Endodermal cell (in vitro differentiated cells): ENCODE measurements at regions not wholly inside any gene's neighbourhood (a gene's known extent, or its start where the extent isn't known, plus 50 kb on each side); places are given as distances from the start of the nearest gene placed in this dataset.

Experiments used
- DNase-seq: peaks from one replicate; pipeline ENCODE4 v3.0.0-alpha.2; 2017
- H3K27ac ChIP-seq: 2 replicates; pipeline ENCODE4 v1.5.1; 2013; ENCODE audit warnings: mild to moderate bottlenecking, low read depth, low read length, moderate library complexity
- H3K27me3 ChIP-seq: 2 replicates; pipeline ENCODE4 v1.6.1; 2013; ENCODE audit warnings: mild to moderate bottlenecking, low read length, moderate library complexity; ENCODE audit not compliant: insufficient read depth, control insufficient read depth, poor library complexity, severe bottlenecking
- H3K36me3 ChIP-seq: 2 replicates; pipeline ENCODE4 v1.7.0; 2013; ENCODE audit warnings: mild to moderate bottlenecking, low read length, moderate library complexity; ENCODE audit not compliant: control insufficient read depth, insufficient read depth
- H3K4me1 ChIP-seq: one replicate; pipeline ENCODE4 v1.7.0; 2013; ENCODE audit warnings: low read length; ENCODE audit not compliant: control insufficient read depth, insufficient read depth
- H3K4me3 ChIP-seq: 2 replicates; pipeline ENCODE4 v1.5.1; 2013; ENCODE audit warnings: mild to moderate bottlenecking, low read length, moderate library complexity
- H3K9ac ChIP-seq: 2 replicates; pipeline ENCODE4 v1.6.1; 2013; ENCODE audit warnings: mild to moderate bottlenecking, low read length, moderate library complexity; ENCODE audit not compliant: poor library complexity, severe bottlenecking; ENCODE audit errors: extremely low read depth
- H3K9me3 ChIP-seq: 2 replicates; pipeline ENCODE4 v1.6.1; 2013; ENCODE audit warnings: mild to moderate bottlenecking, low read length, moderate library complexity; ENCODE audit not compliant: control insufficient read depth
- H3K27ac Mint-ChIP-seq: 2 replicates; pipeline ENCODE4 v1.8.0; 2020; ENCODE audit warnings: mixed read lengths
- H3K27me3 Mint-ChIP-seq: 2 replicates; pipeline ENCODE4 v1.8.0; 2021; ENCODE audit warnings: mild to moderate bottlenecking, mixed read lengths; ENCODE audit not compliant: insufficient read depth
- H3K36me3 Mint-ChIP-seq: 2 replicates; pipeline ENCODE4 v1.8.0; 2020; ENCODE audit warnings: low read depth, mixed read lengths
- H3K4me1 Mint-ChIP-seq: 2 replicates; pipeline ENCODE4 v1.8.0; 2020; ENCODE audit warnings: mixed read lengths
- H3K4me3 Mint-ChIP-seq: 2 replicates; pipeline ENCODE4 v1.8.0; 2020; ENCODE audit warnings: mild to moderate bottlenecking, moderate library complexity, mixed read lengths
- H3K9me3 Mint-ChIP-seq: 2 replicates; pipeline ENCODE4 v1.8.0; 2020; ENCODE audit warnings: mild to moderate bottlenecking, mixed read lengths
- WGBS, 2 experiments: methylation state at CpG; one replicate each; pipeline versions ENCODE4 v1.1.5 to v1.1.7; 2013; ENCODE audit warnings: missing lambda C conversion rate in 2 of 2, mixed read lengths in 1 of 2; ENCODE audit not compliant: insufficient coverage in 1 of 2, insufficient read length in 1 of 2; 5-methylcytosine and 5-hydroxymethylcytosine counted together
- TF ChIP-seq, protein P1 (sequence below): fragments of 200-600 bp; sonication (generic); conservative IDR thresholded peaks from 2 replicates; pipeline ENCODE4 v1.5.0; 2021; ENCODE audit warnings: antibody characterized with exemption, mild to moderate bottlenecking

DNA sequence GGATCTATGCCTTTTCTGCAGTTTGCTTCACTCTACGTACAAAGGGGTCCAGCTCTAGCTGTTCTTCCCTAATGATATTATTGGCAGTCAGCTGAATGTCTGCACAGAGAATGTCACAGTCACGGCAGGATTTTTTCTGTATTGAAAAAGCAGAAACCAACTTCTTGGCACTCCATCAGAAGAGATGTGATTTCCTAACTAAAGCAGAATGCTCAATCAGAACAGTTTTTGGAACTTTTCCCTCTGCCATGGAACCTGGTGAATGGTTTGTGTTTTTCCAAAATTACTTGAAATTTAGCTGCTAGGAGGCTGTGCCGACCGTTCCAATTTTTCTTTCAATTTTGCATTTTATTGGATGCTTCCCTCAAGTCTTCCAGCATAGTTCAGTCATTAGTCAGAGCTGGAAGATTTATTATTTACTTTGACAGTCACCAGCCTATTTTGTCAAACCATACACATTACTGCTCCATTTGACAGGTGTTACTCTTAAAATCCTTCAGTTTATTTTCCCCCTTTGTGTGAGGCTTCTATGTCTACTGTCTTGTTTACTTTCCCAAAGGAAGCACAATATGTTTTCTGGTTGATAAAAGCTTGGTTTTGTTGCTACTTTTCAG is 259.6 kb upstream of the EPHA7 start:
- Mint-ChIP-seq H3K27me3 (no peaks in the 10 kb centered on the region), H3K27ac (no peak overlapping the region), H3K4me1 (no peaks in the 10 kb centered on the region), H3K36me3 (no peaks in the 10 kb centered on the region), H3K4me3 (no peak overlapping the region), H3K9me3 (no peaks in the 10 kb centered on the region)
- H3K4me1 ChIP-seq: no peaks in the 10 kb centered on the region
- no peak overlapping the region for H3K4me3 ChIP-seq
- DNase-seq: no peak
- no peaks in the 10 kb centered on the region for H3K9me3 ChIP-seq
- no peak overlapping the region for H3K27ac ChIP-seq
- H3K9ac ChIP-seq: no peak overlapping the region
- WGBS, 2 experiments: 86 to 93% methylated on average over 4 of the region's 4 CpGs
- TF ChIP-seq, protein P1, sequence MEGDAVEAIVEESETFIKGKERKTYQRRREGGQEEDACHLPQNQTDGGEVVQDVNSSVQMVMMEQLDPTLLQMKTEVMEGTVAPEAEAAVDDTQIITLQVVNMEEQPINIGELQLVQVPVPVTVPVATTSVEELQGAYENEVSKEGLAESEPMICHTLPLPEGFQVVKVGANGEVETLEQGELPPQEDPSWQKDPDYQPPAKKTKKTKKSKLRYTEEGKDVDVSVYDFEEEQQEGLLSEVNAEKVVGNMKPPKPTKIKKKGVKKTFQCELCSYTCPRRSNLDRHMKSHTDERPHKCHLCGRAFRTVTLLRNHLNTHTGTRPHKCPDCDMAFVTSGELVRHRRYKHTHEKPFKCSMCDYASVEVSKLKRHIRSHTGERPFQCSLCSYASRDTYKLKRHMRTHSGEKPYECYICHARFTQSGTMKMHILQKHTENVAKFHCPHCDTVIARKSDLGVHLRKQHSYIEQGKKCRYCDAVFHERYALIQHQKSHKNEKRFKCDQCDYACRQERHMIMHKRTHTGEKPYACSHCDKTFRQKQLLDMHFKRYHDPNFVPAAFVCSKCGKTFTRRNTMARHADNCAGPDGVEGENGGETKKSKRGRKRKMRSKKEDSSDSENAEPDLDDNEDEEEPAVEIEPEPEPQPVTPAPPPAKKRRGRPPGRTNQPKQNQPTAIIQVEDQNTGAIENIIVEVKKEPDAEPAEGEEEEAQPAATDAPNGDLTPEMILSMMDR: no peak
- no peaks in the 10 kb centered on the region for H3K36me3 ChIP-seq
- no peaks in the 10 kb centered on the region for H3K27me3 ChIP-seq

GRCh38 chr6:93677264-93677965 is 258.1 kb upstream of the EPHA7 start:
- no peaks in the 10 kb centered on the region for H3K4me1 Mint-ChIP-seq
- H3K27me3 Mint-ChIP-seq: no peaks in the 10 kb centered on the region
- H3K27ac ChIP-seq: no peak overlapping the region
- H3K9me3 ChIP-seq: no peaks in the 10 kb centered on the region
- no peaks in the 10 kb centered on the region for H3K27me3 ChIP-seq
- H3K9ac ChIP-seq: no peak overlapping the region
- H3K9me3 Mint-ChIP-seq: no peaks in the 10 kb centered on the region
- H3K27ac Mint-ChIP-seq: no peak overlapping the region
- H3K4me1 ChIP-seq: no peaks in the 10 kb centered on the region
- DNase-seq: no peak
- 89 to 91% methylated on average over 3 to 4 of the region's 4 CpGs for WGBS, 2 experiments
- no peaks in the 10 kb centered on the region for H3K36me3 ChIP-seq
- TF ChIP-seq, protein P1: no peak
- H3K4me3 ChIP-seq: no peak overlapping the region
- no peaks in the 10 kb centered on the region for H3K36me3 Mint-ChIP-seq
- no peak overlapping the region for H3K4me3 Mint-ChIP-seq

GRCh38 chr6:93676581-93676980 is 257.2 kb upstream of the EPHA7 start:
- DNase-seq: no peak
- no peak overlapping the region for H3K27ac Mint-ChIP-seq
- TF ChIP-seq, protein P1: no peak
- no peak overlapping the region for H3K27ac ChIP-seq
- no peaks in the 10 kb centered on the region for H3K9me3 Mint-ChIP-seq
- H3K4me1 ChIP-seq: no peaks in the 10 kb centered on the region
- no peak overlapping the region for H3K4me3 Mint-ChIP-seq
- no peaks in the 10 kb centered on the region for H3K27me3 ChIP-seq
- H3K27me3 Mint-ChIP-seq: no peaks in the 10 kb centered on the region
- no peak overlapping the region for H3K4me3 ChIP-seq
- no peaks in the 10 kb centered on the region for H3K9me3 ChIP-seq
- no peaks in the 10 kb centered on the region for H3K4me1 Mint-ChIP-seq
- H3K9ac ChIP-seq: no peak overlapping the region
- 100% methylated on average over 1 of the region's 1 CpG for WGBS, 2 experiments
- H3K36me3 ChIP-seq: no peaks in the 10 kb centered on the region
- no peaks in the 10 kb centered on the region for H3K36me3 Mint-ChIP-seq
